Renal cortical epithelial cell (primary cell): ENCODE measurements at regions not wholly inside any gene's neighbourhood (a gene's known extent, or its start where the extent isn't known, plus 50 kb on each side); places are given as distances from the start of the nearest gene placed in this dataset.
A peak's percentile ranks its signal among the peaks of the same experiment; 100 is the strongest.

Source experiments
- DNase-seq: peaks from one replicate; pipeline ENCODE4 v3.0.0-alpha.2; 2011; ENCODE audit warnings: low read depth

- DNase-seq, result no peak
Observed at GRCh38 chr6:4560221-4561077, 215.8 kb upstream of the CDYL start.

DNA sequence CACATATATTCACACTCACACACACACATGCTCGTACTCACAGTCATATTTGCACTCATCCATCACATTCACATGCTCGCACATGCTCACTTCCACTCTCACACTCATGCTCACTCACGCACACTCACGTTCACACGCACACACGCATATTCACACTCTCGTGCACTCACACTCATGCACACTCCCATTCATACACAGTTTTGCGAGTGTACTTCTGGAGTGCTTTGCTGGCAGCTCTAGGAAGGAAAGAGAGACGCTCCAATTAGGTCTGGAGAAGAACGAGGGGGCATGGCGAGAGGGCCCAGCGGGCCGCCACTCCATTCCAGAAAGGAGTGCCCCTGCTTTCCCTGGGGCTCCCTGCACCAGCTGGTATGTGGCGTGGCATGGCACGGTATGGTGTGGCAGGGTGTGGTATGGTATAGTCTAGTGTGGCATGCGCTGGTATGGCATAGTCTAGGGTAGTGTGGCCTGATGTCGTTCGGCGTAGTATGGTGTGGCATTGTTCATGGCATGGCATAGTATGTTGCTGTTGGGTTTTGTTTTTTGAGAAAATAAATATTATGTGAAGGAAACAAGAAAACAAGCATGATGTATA lies 216.8 kb upstream of the CDYL start:
- no peak for DNase-seq

DNA sequence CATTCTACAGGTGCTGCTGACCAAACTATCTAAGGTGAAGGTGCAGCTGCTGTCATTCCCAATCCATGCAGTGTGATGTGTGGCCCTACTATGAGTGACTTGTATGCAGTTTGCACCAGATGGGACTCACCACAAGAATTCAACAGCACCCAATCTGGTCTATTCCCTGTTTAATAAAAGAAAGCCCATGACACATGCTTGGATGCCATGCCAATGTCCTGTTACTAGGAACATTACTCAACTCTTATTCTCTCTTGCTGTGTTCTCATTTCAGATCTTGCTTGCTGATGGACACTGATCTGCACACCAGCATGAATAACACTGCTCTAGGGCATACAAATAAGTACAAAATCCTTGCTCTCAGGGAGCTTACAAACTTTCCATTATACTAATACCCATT lies 221.6 kb upstream of the CDYL start:
- DNase-seq, result no peak

- no peak for DNase-seq
Observed at GRCh38 chr6:4553387-4553786, 222.8 kb upstream of the CDYL start.

DNA sequence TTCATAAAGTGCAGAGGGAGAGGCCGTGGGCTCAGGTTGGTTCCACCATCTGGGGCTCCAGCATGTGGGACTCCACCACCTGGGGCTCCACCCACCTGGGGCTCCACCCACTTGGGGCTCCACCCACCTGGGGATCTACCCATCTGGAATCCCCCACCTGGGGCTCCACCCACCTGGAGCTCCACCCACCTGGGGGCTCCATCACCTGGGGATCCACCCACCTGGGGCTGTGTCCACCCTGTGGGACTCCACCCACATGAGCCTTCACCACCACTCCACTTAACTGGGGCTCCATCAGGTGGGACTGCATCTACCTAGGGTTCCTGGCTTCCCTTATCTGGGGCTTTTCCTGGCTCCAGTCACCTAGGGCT lies 226.0 kb upstream of the CDYL start:
- no peak for DNase-seq

DNA sequence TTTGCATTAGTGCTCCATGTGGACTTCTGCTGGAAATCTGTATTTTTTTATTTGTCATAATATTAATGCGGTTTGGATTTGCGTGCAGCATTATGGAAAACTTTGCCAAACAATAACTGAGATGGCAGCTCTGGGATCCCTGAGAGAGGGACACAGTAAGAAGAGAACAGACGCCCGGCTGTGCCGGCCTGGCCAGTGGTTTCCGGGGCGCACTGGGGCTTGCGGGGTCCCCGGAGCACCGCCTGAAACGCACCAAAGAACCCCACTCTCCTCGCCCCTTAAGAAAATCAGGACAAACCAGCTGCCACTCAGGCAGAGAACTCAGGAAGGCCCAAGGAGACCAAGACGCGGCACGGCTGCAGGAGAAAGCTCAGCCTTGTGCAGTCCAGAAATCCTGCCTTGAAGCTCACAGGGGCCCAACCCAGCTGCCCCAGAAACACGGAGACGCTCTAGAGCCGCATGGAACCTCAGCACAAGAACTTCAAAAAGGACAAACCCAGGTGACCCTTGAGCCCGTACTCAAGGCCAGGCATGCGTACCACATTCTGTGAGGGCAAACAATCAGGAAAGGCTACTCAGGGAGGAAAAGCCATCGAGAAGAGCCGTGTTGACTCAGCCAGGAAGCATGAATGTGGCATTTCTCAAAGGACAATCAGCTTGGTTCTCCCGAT lies 226.5 kb upstream of the CDYL start:
- no peak for DNase-seq

DNA sequence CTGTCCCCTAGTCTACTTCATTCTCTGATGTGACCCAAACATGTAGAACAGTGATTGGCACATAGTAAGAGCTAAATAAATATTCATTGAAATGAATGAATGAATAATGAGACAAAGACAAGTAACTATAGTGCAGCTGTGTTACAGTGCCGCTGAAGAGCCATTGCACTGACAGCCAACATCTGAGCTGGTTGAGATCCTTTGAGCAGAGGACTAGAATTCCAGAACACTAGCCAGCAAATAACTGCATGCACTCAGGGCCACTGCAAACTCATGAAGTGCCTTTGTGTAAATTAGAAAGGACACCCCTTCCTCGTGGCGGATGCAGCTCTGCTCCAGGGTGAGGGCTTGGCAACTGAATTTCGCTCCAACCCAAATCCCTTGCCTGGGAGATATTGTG lies 230.3 kb upstream of the CDYL start:
- no peak for DNase-seq

DNA sequence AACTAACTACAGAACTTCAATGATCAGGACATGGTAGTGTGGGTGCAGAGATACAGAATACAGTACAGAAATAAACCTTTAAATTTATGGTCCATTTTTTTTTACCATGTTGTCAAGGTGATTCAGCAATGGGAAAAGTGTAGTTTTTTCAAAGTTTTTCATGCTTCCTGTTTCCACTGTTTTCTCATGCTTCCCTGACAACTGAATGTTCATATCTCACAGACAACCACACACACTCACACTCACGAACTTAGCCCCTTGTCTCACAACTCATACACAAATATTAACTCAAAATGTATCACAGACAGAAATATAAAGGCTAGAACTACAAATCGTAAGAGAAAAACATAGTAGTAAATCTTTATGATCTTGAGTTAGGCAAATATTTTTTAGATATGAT lies 232.6 kb upstream of the CDYL start:
- DNase-seq, result no peak

GRCh38 chr6:4533576-4533975 lies 242.6 kb upstream of the CDYL start:
- DNase-seq, result no peak

- no peak for DNase-seq
Observed at GRCh38 chr6:4531406-4531805, 244.8 kb upstream of the CDYL start.

DNA sequence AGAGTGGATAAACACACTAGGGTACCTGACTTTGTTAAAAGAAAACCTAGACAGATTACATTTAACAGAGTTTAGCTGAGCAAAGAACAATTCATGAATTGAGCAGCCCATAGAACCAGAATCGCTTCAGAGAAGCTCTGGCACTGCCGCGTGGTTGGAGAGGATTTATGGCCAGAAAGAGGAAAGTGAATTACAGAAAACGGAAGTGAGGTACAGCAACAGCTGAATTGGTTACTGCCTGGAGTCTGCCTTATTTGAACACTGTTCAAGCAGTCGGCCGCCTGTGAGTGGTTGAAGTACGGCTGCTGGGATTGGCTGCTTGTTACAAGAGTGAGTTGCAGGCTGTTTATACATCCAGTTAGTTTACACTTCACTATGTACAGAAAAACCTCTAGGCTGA lies 253.8 kb upstream of the CDYL start:
- DNase-seq, result no peak

DNA sequence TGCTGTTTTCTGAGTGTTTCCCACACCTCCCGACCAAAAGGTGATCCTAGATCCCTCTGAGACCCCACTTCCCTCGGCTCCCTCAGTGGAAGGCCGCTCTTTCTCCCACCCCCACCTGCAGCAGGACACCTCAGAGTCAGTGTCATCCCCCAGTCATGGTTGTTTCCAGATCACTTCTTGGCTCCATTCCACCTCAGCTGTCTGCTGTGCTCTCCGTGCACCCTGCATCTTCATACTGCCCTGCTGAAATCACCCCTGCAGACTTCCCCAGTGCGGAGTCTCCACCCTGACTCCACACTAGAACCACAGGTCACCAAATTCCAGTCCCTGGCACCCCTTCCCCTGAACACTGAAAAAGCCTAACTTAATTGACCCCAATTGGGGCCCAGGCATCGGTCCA lies 255.1 kb upstream of the CDYL start:
- no peak for DNase-seq

DNA sequence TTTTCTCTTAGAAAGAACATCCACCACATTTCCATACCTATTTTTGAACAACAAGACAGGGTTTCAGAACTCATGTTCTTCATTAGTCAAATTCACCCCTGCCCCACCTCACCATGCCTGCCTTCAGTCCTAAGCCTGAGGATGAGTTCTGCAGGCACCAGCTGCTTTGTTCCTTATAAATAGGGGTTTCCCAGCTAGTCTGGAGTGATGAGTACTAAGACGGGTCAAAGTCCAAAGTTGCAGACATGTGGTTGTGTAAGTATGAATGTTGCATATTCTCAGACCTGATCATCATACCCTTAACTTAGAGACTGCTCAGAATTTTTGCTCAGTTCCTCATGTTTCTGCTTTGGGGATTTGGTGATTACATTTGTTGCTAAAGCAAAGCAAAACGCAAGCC lies 257.7 kb upstream of the CDYL start:
- peak; percentile 70 for DNase-seq

DNA sequence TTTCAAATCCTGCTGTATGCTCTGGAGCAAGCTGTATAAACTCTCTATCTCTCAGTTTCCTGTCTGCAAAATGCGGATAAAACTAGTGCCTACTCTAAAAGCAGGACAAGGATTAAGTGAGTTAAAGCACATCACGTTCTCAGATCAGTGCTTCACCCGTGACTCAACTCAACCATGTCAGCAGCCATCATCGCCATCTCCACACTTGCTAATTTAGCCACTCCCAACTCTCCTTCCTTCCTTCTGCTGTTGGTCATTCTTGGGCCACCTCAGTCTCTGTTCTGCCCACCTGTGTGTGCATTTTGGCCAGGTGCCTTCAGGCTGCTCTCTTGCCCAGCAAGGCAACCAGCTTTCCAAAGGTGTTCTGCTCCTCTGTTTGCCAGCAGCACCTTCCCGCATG lies 260.0 kb upstream of the CDYL start:
- DNase-seq, result no peak

DNA sequence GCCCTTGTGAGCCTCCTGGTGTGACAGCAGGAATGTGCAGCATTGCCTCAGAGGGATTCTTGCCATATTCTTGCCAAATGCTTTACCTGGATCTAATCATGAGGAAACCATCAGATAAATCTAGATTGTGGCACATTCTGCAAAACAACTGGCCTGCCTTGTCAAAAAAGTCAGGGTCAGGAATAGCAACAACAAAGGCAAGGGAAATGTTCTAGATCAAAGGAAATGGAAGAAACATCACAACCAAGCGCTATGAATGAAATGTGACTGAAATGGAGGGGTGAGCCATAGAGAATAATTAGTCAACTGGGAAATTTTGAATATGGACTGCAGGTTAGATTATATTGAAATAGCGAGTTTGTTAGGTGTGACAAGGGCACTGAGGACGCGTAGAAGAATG lies 262.6 kb upstream of the CDYL start:
- no peak for DNase-seq

GRCh38 chr6:4512051-4512471 lies 264.1 kb upstream of the CDYL start:
- DNase-seq, result no peak

DNA sequence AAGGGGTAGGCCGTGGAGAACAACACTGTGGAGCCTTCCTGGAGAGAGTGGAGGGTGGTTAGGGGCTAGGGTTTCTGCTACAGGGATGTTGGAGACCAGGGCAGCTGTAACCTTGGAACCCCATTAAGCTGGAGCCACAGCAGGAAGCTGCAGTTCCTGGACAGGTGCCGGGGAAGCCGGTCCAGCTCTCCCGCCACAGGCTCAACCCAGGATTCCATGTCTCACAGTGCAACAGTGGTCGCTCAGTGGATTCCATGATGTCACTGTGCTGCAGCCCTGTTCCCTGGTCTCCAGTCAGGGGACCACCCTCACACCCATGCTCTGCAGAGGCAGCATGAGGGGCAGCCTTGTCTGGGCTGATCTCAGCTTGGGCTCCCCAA lies 264.6 kb upstream of the CDYL start:
- DNase-seq, result no peak

DNA sequence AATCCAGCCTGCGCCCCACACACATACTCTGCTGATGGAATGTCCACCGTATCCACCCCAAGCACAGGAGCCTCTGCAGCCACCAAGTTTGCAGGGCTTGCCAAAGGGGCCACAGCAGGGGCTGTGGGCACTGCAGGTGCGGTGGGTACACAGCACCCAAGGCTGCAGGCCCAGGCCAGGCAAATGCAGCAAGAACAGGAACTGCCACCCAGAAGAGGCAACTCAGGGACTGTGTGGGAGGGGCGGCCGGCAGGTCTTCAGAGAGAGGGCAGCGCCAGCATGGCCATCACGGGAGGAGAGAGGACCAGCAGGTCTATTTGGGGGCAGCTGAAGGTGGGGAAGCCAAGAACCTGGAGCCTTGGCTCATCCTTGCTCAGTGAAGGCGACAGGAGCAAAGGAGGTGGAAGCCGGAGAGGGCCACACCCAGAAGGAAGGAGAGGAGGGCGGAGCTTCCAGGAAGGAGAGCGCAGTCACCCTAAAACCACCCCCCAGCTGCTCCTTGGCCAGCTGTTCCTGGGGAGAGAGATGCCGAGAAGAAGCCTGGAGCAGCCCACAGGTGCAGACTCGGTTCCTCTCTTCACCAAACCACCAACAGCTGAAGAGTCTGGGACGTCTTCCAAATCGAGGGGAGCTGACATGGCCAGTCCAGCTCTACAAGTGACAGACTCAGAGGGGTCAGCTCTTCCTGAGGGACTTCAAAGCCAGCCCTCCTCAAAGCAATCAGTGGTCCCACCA lies 265.1 kb upstream of the CDYL start:
- DNase-seq, result no peak

GRCh38 chr6:4510317-4510716 lies 265.9 kb upstream of the CDYL start:
- no peak for DNase-seq

DNA sequence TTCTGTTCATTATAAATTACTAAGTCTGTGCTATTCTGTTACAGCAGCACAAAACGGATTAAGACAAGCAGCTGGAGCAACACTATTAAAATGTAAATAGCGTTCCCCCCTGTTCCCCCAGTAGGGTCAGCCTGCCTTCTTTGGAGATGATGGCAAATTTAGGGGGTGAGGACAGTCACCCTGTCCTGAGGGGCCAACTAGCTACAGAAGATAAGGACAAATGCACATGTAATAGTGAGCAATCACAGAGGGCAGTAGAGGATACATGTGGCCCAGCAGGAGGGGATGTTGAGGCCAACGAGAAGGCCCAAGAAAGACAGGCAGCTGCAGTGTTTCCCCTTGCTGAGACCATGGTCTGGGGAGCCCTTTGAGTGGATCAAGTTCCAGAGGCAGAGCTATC lies 266.7 kb upstream of the CDYL start:
- no peak for DNase-seq

GRCh38 chr6:4506792-4507191 lies 269.4 kb upstream of the CDYL start:
- DNase-seq, result no peak

- no peak for DNase-seq
Observed at GRCh38 chr6:4506223-4506622, 270.0 kb upstream of the CDYL start.

DNA sequence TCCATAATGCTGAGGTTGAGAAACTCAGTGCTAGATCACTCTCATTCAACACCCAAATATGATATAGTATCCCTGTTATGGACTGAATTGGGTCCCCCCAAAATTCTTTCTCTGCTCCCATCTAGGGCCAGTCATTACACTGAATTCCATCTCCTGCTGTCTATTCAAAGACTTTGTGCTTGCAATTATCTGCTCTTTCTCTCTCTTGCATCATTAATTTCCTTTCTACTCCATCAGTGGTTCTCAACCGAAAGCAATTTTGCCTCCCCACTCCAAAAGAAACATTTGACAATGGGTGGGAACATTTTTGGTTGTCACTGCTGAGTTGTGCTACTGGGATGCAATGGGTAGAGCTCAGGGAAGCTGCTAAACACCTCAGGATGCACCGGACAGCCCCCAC lies 271.5 kb upstream of the CDYL start:
- DNase-seq, result no peak
